ENCODE measurements at regions not wholly inside any gene's neighbourhood (a gene's known extent, or its start where the extent isn't known, plus 50 kb on each side); places are given as distances from the start of the nearest gene placed in this dataset.

DNA sequence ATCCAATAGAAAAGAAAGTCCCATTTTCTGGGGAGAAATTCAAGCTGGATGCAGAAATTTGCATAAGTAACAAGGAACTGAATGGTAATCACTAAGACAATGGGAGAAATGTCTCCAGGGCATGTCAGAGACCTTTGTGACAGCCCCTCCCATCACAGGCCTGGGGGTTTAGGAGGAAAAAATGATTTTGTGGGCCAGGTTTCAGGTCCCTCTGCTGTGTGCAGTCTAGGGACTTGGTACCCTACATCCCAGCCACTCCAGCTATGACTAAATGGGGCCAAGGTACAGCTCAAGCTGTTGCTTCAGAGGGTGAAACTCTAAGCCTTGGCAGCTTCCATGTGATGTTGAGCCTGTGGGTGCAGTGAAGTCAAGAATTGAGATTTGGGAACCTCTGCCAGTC is 695.5 kb upstream of the MIR17HG start:
- TF ChIP-seq, protein P1, sequence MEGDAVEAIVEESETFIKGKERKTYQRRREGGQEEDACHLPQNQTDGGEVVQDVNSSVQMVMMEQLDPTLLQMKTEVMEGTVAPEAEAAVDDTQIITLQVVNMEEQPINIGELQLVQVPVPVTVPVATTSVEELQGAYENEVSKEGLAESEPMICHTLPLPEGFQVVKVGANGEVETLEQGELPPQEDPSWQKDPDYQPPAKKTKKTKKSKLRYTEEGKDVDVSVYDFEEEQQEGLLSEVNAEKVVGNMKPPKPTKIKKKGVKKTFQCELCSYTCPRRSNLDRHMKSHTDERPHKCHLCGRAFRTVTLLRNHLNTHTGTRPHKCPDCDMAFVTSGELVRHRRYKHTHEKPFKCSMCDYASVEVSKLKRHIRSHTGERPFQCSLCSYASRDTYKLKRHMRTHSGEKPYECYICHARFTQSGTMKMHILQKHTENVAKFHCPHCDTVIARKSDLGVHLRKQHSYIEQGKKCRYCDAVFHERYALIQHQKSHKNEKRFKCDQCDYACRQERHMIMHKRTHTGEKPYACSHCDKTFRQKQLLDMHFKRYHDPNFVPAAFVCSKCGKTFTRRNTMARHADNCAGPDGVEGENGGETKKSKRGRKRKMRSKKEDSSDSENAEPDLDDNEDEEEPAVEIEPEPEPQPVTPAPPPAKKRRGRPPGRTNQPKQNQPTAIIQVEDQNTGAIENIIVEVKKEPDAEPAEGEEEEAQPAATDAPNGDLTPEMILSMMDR (IDR thresholded peaks at IDR 0.05) = no peak
- no peak for TF ChIP-seq POLR2A (IDR thresholded peaks at IDR 0.05)

Data from thyroid gland (tissue), 4 donors.